Activated naive CD4-positive, alpha-beta T cell treated with anti-CD3 and anti-CD28 coated beads for 36 hours (primary cell): ENCODE measurements at regions not wholly inside any gene's neighbourhood (a gene's known extent, or its start where the extent isn't known, plus 50 kb on each side); places are given as distances from the start of the nearest gene placed in this dataset.
A peak's percentile ranks its signal among the peaks of the same experiment; 100 is the strongest.

Experiments
- CTCF ChIA-PET: fragments of 350-600 bp; sonication (Branson Sonifier 250); formaldehyde crosslinking; loops from one replicate; lab custom pipeline; 2021; ENCODE audit warnings: antibody characterized with exemption; lab: Charles Lee
- DNase-seq: peaks from one replicate; pipeline ENCODE4 v3.0.0-alpha.2; 2020
- H3K27ac Mint-ChIP-seq: one replicate; pipeline ENCODE4 v1.8.0; 2021; ENCODE audit warnings: mild to moderate bottlenecking, mixed read lengths
- H3K27me3 Mint-ChIP-seq: one replicate; pipeline ENCODE4 v1.8.0; 2021; ENCODE audit warnings: low read depth, mixed read lengths
- H3K36me3 Mint-ChIP-seq: one replicate; pipeline ENCODE4 v1.8.0; 2021; ENCODE audit warnings: low read depth, mixed read lengths
- H3K4me1 Mint-ChIP-seq: one replicate; pipeline ENCODE4 v1.8.0; 2021; ENCODE audit warnings: low read depth, mixed read lengths
- H3K4me3 Mint-ChIP-seq: one replicate; pipeline ENCODE4 v1.8.0; 2021; ENCODE audit warnings: mild to moderate bottlenecking, moderate library complexity, mixed read lengths
- H3K9me3 Mint-ChIP-seq: one replicate; pipeline ENCODE4 v1.8.0; 2021; ENCODE audit warnings: mixed read lengths
- intact Hi-C: fragments of 100-400 bp; cut with micrococcal nuclease; formaldehyde crosslinking; loops from one replicate; pipeline ENCODE4 v1.15.1; 2023

DNA sequence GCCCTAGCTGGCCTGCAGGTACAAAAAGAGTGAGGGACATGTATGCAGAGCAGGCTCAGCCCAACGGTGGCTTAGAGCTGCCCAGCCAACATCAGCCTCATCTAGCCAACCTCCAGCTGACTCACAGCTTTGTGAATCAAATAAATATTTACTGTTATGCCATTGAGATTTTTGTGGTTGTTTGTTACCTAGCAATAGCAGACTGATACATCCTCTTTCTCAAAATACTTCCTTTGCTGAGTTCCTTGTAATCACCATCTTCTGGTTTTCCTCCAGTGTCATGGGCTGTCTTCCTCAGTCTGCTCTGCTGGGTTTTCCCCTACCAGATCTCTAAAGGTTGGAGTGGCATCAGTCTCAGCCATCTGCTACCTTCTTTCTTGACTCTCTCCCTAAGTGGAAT is 126.6 kb upstream of the SLC1A4 start:
- Mint-ChIP-seq H3K27ac (no peak overlapping the region), H3K9me3 (no peaks in the 10 kb centered on the region), H3K36me3 (no peaks in the 10 kb centered on the region), H3K4me1 (peaks cover 2% of the 10 kb centered on the region), H3K27me3 (peaks cover 10% of the 10 kb centered on the region), H3K4me3 (no peak overlapping the region)
- intact Hi-C loops = loop anchor here (10.0 kb wide), 1 partner anchor 818 kb away; no protein-coding TSS in a partner anchor
- CTCF ChIA-PET = interaction anchor here (1.1 to 2.1 kb wide), 2 partner anchors 11 to 244 kb away, joined by 3 to 6 read pairs; no protein-coding TSS in a partner anchor
- no peak for DNase-seq

DNA sequence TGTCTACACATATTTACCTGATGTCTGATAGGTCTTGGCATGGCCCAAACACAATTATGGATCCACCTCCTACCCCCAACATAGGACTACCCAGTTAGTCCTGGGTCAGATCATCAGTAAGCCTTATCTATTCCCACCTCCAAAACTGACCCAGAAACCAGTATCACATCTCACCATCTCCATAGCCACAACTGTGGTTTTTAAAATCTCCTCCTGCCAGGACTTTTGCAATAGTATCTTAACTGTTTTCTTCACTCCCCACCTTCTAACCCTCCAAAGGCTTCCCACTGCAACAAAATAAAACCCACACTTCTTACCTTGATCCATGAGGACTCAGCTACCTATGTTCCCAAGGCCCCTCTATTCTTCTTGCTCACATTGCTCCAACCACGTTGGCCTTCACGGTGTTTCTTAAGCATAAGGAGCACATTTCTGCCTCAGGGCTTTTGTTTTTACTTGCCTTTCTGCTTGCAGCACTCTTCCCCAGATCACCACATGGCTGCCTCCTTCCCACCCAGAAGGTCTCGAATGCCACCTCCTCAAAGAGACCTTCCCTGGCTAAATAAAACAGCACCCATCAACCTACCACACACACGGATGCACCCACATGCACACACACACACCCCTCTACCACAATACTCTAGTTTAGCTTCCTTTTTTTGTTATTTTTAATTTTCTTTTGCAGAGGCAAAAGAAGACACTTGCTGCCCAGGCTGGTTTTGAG is 125.9 kb upstream of the SLC1A4 start:
- peaks cover 10% of the 10 kb centered on the region for H3K27me3 Mint-ChIP-seq
- no peaks in the 10 kb centered on the region for H3K9me3 Mint-ChIP-seq
- no peak overlapping the region for H3K4me3 Mint-ChIP-seq
- CTCF ChIA-PET = interaction anchor here (1.1 to 2.1 kb wide), 4 partner anchors 12 to 340 kb away, joined by 3 to 10 read pairs (median 7); partner anchors contain the start of gene AFTPH
- no peaks in the 10 kb centered on the region for H3K36me3 Mint-ChIP-seq
- DNase-seq = no peak
- no peak overlapping the region for H3K27ac Mint-ChIP-seq
- H3K4me1 Mint-ChIP-seq = peaks cover 2% of the 10 kb centered on the region
- intact Hi-C loops = loop anchor here (10.0 kb wide), 1 partner anchor 818 kb away; no protein-coding TSS in a partner anchor

DNA sequence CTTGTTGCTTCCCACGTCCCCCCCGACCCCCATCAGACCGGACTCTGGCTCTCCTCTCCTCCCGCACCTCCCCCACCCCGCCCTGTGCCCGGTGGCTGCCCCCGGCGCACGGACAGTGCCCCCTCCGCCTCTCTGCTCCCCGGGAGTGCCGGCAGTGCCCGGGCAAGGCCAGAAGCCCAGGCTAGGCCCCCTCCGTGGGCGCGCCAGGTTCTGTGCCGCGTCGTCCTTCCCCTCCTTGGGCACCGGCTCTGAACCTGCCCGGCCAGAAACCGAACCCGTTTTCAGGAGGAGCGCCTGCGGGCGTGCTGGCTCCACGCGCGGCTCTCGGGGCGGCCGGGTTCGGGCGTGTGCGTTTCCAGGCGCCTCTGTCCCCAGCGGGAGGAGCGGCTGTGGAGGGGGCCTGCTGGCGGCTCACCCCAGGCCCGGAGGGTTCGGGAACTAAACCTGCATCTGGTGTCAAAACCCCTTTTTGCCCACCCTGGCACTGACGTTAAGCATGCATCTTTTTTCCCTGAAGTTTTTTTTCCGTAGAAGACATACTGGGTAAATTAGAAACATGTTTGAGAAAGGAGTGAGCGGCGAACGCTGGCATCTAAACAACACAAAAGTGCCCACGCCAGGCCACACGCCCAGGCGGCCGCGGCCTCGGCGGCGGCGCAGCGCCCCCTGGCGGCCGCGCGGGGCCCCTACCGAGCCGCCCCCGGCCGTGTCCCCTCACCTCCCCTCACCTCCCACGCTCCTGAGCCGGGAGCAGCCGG is 123.9 kb upstream of the SLC1A4 start:
- no peaks in the 10 kb centered on the region for H3K9me3 Mint-ChIP-seq

DNA sequence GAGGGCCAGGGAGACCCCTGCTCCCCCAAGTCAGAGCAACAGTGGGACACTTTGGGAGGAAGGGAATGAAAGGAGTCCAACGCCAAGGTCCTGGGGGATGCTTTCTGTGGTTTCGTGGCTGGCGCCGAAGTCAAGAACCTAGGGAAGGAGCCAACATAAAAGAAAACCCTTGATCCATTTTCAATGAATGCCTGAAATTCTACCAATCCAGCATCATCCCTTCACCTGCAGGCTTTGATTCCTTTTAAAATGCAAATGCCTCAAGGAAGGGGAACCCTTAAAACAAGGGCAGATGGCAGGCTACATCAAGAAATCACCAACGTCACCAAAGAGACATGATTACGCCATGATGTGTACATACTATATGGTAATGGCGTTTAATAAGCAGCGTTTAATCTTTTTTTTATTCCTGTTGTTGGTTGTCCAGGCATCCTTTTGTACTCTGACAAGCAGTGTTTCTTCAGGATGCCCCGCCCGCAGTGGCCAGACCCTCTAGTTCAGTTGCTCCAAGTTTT is 123.3 kb upstream of the SLC1A4 start:
- no peak overlapping the region for H3K27ac Mint-ChIP-seq
- no peaks in the 10 kb centered on the region for H3K4me1 Mint-ChIP-seq
- DNase-seq = no peak
- H3K4me3 Mint-ChIP-seq = no peak overlapping the region
- intact Hi-C loops = loop anchor here (1.0 to 10.0 kb wide), 7 partner anchors 34 to 821 kb away; no protein-coding TSS in a partner anchor
- CTCF ChIA-PET = interaction anchor here (0.5 to 1.4 kb wide), 4 partner anchors 218 to 343 kb away, joined by 3 to 7 read pairs (median 4); no protein-coding TSS in a partner anchor
- H3K36me3 Mint-ChIP-seq = no peaks in the 10 kb centered on the region
- H3K9me3 Mint-ChIP-seq = no peaks in the 10 kb centered on the region
- peaks cover 3% of the 10 kb centered on the region for H3K27me3 Mint-ChIP-seq

More for the DNA sequence above, 123.9 kb upstream of the SLC1A4 start:
- DNase-seq = peak; percentile 59
- intact Hi-C loops = loop anchor here (1.0 to 10.0 kb wide), 7 partner anchors 33 to 820 kb away; no protein-coding TSS in a partner anchor
- no peaks in the 10 kb centered on the region for H3K4me1 Mint-ChIP-seq
- no peaks in the 10 kb centered on the region for H3K36me3 Mint-ChIP-seq
- H3K4me3 Mint-ChIP-seq = peak overlapping the region; percentile 55
- CTCF ChIA-PET = interaction anchor here (0.7 to 1.7 kb wide), 6 partner anchors 214 to 534 kb away, joined by 3 to 8 read pairs (median 4); no protein-coding TSS in a partner anchor
- H3K27me3 Mint-ChIP-seq = peaks cover 3% of the 10 kb centered on the region
- no peak overlapping the region for H3K27ac Mint-ChIP-seq

DNA sequence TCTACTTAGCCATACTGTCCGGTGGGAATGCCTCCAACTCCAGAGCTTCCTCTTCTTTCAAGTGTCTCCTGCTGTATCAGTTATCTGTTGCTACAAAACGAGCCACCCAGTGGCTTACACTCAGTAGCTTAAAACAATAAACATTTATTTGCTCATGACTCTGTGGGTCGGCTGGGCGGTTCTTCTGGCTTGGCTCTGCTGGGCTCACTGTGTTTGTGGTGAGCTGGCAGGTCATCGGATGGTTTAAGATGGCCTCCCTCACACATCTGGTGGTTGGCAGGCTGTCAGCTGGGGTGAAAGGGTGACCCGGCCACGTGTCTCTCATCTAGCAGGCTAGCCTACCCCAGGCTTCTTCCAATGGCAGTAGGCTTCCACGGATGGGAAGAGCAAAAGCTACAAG is 122.4 kb upstream of the SLC1A4 start:
- intact Hi-C loops = loop anchor here (10.0 kb wide), 1 partner anchor 822 kb away; no protein-coding TSS in a partner anchor
- no peaks in the 10 kb centered on the region for H3K36me3 Mint-ChIP-seq
- no peak overlapping the region for H3K4me3 Mint-ChIP-seq
- CTCF ChIA-PET = interaction anchor here (0.5 to 2.5 kb wide), 14 partner anchors 11 to 536 kb away, joined by 3 to 10 read pairs (median 4); no protein-coding TSS in a partner anchor
- H3K4me1 Mint-ChIP-seq = no peaks in the 10 kb centered on the region
- H3K9me3 Mint-ChIP-seq = no peaks in the 10 kb centered on the region
- H3K27me3 Mint-ChIP-seq = peaks cover 3% of the 10 kb centered on the region
- H3K27ac Mint-ChIP-seq = no peak overlapping the region
- DNase-seq = no peak

DNA sequence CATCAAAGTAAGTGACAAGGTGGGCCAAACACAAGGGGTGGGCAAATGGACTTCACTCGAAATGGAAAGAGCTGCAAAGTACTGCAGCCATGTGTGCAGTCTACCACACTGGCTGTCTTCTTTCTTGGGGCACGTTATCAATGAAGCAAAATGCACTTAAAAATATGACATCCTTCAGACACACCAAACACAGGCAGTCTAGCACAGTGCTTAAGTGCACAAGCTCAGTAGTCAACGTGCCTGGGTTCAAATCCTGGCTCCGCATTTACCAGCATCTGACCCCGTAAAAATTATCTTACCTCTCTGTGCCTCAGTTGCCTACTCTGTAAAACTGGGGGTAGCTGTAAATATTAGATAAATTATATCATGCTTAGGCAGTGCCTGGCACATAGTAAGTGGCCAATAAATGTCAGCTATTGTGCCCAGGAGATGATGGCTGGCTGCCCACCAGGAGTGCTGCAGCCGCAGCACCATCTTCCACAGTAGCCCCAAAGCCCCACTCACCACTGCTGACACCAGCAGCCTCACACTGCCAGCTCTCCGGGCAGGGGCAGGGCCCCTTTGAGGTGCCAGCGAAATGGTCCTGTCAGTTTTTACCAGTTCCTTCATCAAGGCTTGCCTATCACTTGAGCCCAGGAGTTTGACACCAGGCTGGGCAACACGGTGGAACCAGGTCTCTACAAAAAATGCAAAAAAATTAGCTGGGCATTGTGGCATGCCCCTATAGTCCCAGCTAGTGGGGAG is 121.8 kb upstream of the SLC1A4 start:
- H3K36me3 Mint-ChIP-seq = no peaks in the 10 kb centered on the region
- CTCF ChIA-PET = interaction anchor here (0.6 to 2.5 kb wide), 23 partner anchors 9 to 537 kb away, joined by 3 to 10 read pairs (median 4); no protein-coding TSS in a partner anchor
- no peak overlapping the region for H3K27ac Mint-ChIP-seq
- DNase-seq = no peak
- H3K4me3 Mint-ChIP-seq = no peak overlapping the region
- H3K27me3 Mint-ChIP-seq = peaks cover 3% of the 10 kb centered on the region
- intact Hi-C loops = loop anchor here (10.0 kb wide), 1 partner anchor 823 kb away; no protein-coding TSS in a partner anchor
- H3K9me3 Mint-ChIP-seq = no peaks in the 10 kb centered on the region
- no peaks in the 10 kb centered on the region for H3K4me1 Mint-ChIP-seq

DNA sequence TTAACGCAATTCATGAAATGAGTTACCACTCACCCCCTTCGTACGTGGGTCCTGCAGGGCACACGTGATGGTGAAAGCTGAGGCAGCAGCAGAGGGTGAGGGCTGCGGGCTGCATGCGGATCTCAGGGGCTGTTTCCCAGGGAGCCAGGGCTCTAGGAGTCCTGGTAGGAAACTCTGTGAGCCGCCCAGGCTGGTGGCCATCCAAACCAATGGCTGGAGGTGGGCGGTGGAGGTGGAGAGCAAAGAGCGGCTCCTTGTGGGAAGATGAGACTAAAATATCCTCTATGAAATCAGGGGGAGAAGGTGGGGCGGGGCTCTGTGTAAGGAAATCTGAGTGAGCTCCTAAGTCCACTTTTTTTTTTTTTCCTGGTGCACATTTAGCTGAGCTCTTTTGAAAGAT is 120.1 kb upstream of the SLC1A4 start:
- intact Hi-C loops = loop anchor here (10.0 kb wide), 1 partner anchor 824 kb away; no protein-coding TSS in a partner anchor
- Mint-ChIP-seq H3K27ac (no peak overlapping the region), H3K9me3 (no peaks in the 10 kb centered on the region), H3K4me1 (peaks cover 2% of the 10 kb centered on the region), H3K27me3 (peaks cover 3% of the 10 kb centered on the region), H3K4me3 (no peak overlapping the region), H3K36me3 (no peaks in the 10 kb centered on the region)
- CTCF ChIA-PET = interaction anchor here (0.7 to 1.6 kb wide), 4 partner anchors 220 to 261 kb away, joined by 3 to 5 read pairs (median 4); no protein-coding TSS in a partner anchor
- no peak for DNase-seq

DNA sequence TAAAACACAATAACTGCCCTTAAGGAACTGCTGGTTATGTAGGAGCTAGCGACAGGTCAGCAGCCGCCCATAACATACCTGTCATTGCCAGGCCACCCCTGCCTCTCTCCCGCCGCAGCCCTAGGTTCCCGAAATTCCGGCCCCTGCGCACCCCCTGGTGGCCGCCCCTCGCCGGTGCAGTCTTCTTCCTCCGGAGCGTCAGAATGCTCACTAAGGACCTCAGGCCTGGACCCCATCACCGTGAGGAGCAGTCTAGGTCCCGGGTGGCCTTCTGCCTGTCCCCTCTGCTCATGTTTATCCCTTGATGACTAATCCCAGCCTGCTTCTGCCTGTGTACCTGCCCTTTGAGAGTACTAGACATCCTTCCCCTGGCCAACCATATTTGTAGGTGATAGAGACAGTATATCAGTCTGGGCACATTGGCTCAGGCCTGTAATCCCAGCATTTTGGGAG is 115.7 kb upstream of the SLC1A4 start:
- no peaks in the 10 kb centered on the region for H3K36me3 Mint-ChIP-seq
- no peaks in the 10 kb centered on the region for H3K27me3 Mint-ChIP-seq
- H3K9me3 Mint-ChIP-seq = no peaks in the 10 kb centered on the region
- DNase-seq = peak; percentile 86
- H3K27ac Mint-ChIP-seq = no peak overlapping the region
- CTCF ChIA-PET = interaction anchor here (0.7 to 1.9 kb wide), 15 partner anchors 24 to 577 kb away, joined by 3 to 7 read pairs (median 3); no protein-coding TSS in a partner anchor
- H3K4me1 Mint-ChIP-seq = peaks cover 2% of the 10 kb centered on the region
- intact Hi-C loops = loop anchor here (1.0 kb wide), 5 partner anchors 167 to 542 kb away; no protein-coding TSS in a partner anchor
- H3K4me3 Mint-ChIP-seq = peak overlapping the region; percentile 19

DNA sequence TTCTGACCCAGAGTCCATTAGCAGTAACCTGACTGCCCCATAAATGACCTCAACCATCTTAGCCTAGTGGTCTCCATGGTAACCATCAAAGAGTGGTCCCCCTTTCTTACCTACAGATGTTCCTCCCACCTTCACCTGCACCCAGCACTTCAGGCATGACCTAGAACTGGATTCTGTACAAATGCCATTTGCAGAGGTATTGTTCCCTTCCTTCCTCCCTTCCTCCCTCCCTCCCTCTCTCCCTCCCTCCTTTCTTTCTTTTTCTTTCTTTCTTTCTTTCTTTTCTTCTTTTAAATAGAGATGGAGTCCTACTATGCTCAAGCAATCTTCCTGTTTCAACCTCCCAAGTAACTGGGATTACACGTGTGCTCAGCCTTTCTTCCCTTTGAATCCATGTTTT is 114.6 kb upstream of the SLC1A4 start:
- intact Hi-C loops = no loop called here
- no peak overlapping the region for H3K27ac Mint-ChIP-seq
- no peak for DNase-seq
- peaks cover 2% of the 10 kb centered on the region for H3K4me1 Mint-ChIP-seq
- no peaks in the 10 kb centered on the region for H3K36me3 Mint-ChIP-seq
- CTCF ChIA-PET = interaction anchor here (1.9 kb wide), 1 partner anchor 352 kb away, joined by 4 read pairs; no protein-coding TSS in a partner anchor
- no peak overlapping the region for H3K4me3 Mint-ChIP-seq
- H3K9me3 Mint-ChIP-seq = no peaks in the 10 kb centered on the region
- H3K27me3 Mint-ChIP-seq = no peaks in the 10 kb centered on the region

DNA sequence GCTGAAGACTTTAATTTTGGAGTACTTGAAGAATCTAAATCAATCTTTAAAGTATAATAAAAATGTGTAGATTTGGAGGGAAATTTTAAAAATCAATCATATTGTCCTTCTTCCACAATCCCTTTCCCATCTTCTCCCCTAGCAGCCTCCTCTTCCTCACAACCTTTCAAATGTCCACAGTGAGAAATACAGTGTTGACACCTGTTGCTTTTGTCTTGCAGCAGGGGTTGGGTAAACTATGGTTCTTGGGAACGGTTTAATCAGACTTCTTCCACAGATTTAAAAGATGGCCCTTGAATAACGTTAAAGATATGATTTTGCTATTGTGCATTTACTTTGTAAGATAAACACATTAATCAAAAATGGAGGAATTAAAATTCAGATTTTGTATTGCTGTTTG is 113.8 kb upstream of the SLC1A4 start:
- Mint-ChIP-seq H3K27ac (no peak overlapping the region), H3K36me3 (no peaks in the 10 kb centered on the region), H3K4me1 (peaks cover 2% of the 10 kb centered on the region), H3K27me3 (no peaks in the 10 kb centered on the region), H3K4me3 (no peak overlapping the region), H3K9me3 (no peaks in the 10 kb centered on the region)
- intact Hi-C loops = no loop called here
- CTCF ChIA-PET = no interaction called here
- DNase-seq = no peak

DNA sequence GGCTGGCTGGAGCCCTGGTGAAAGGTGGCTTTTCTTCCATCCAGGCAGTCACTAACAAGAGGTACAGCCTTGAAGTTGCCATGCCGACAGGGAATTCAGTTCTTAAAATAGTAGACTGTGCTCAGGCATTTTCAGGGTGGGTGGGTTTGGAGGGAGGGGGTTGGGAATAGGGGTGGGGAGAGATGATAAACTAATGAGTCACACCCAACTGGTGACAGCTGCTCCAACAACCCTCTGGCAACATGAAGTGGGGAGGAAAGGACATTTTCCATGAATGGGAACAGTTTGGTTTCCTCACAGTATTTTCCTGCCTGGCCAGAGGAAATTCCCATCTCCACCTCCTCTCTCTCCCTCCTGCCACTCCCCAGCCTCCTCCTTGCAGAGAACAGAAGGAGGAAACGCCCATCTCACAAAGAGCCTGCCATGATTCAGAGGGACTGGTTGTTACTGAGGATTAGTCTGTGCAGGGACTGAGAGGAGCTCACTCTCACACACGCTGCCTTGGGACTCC is 113.0 kb upstream of the SLC1A4 start:
- H3K27ac Mint-ChIP-seq = no peak overlapping the region
- DNase-seq = no peak
- peaks cover 2% of the 10 kb centered on the region for H3K4me1 Mint-ChIP-seq
- H3K27me3 Mint-ChIP-seq = no peaks in the 10 kb centered on the region
- intact Hi-C loops = no loop called here
- no peaks in the 10 kb centered on the region for H3K36me3 Mint-ChIP-seq
- no peaks in the 10 kb centered on the region for H3K9me3 Mint-ChIP-seq
- no peak overlapping the region for H3K4me3 Mint-ChIP-seq
- CTCF ChIA-PET = interaction anchor here (0.6 to 0.7 kb wide), 2 partner anchors 16 to 293 kb away, joined by 3 to 6 read pairs; no protein-coding TSS in a partner anchor
